ENCODE measurements at regions not wholly inside any gene's neighbourhood (a gene's known extent, or its start where the extent isn't known, plus 50 kb on each side); places are given as distances from the start of the nearest gene placed in this dataset.

DNA sequence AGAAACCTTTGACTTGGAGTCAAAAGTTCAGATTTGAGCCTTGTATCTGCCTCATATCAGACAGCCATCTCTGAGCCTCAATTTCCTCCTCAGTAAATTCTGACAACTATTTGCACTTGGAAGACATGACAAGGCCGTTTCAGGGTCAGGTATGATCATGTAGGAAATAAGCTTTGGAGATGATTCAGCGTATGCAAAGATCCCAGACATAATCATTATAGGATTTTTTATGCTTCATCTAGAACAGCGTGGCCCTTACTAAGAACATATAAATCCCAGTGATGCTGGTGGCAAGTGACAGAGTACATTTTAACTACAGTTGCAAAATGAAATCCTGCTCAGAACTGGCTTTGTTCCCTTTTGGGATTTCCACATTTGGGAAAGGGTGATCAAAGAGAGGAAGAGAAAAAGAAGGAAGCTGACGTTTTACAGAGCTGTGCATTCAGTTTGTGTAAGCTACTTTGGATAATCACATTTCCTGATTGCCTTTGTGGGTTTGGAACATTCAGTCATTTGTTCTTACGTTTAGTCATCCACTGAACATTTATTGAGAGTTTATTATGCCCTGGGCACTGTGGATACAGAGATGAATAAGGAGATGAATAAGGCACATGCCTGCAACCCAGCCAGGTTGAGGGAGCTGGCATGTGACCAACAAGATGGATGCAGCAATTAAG, 81.9 kb upstream of the HEPHL1 start:
- Histone ChIP-seq H3K9me2 (ENCODE audit: insufficient read depth, low read length) (no peaks in the 10 kb centered on the region), H3K4me1 (ENCODE audit: insufficient read depth, low read length, poor library complexity, severe bottlenecking) (no peaks in the 10 kb centered on the region), H4K20me1 (ENCODE audit: insufficient read depth, low read length) (no peaks in the 10 kb centered on the region), H3K79me2 (ENCODE audit: insufficient read depth, low read depth, low read length) (no peaks in the 10 kb centered on the region), H3K36me3 (ENCODE audit: insufficient read depth, low read length) (no peaks in the 10 kb centered on the region), H3K27ac (ENCODE audit: low read depth, low read length, poor library complexity, severe bottlenecking) (no peak overlapping the region), H3K9me3 (ENCODE audit: low read length) (no peaks in the 10 kb centered on the region), H3K4me2 (ENCODE audit: low read length) (no peak overlapping the region), H3K4me3 (ENCODE audit: low read depth, low read length, poor library complexity, severe bottlenecking) (no peak overlapping the region), H2AFZ (ENCODE audit: low read length) (no peak overlapping the region)
- CTCF ChIA-PET (ENCODE audit: unreplicated experiment), result no interaction called here
- intact Hi-C loops (cut with micrococcal nuclease; ENCODE audit: unreplicated experiment), result no loop called here
- POLR2A ChIA-PET, result interaction anchor here (0.5 kb wide), 1 partner anchor 90 kb away, joined by 3 read pairs; no protein-coding TSS in a partner anchor
- DNase-seq (ENCODE audit: low spot score), result no peak
- TF ChIP-seq EZH2phosphoT487 (IDR thresholded peaks at IDR 0.05; ENCODE audit: borderline replicate concordance, low read depth, low read length), result no peak
- TF ChIP-seq, protein P1, sequence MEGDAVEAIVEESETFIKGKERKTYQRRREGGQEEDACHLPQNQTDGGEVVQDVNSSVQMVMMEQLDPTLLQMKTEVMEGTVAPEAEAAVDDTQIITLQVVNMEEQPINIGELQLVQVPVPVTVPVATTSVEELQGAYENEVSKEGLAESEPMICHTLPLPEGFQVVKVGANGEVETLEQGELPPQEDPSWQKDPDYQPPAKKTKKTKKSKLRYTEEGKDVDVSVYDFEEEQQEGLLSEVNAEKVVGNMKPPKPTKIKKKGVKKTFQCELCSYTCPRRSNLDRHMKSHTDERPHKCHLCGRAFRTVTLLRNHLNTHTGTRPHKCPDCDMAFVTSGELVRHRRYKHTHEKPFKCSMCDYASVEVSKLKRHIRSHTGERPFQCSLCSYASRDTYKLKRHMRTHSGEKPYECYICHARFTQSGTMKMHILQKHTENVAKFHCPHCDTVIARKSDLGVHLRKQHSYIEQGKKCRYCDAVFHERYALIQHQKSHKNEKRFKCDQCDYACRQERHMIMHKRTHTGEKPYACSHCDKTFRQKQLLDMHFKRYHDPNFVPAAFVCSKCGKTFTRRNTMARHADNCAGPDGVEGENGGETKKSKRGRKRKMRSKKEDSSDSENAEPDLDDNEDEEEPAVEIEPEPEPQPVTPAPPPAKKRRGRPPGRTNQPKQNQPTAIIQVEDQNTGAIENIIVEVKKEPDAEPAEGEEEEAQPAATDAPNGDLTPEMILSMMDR (conservative IDR thresholded peaks at IDR 0.05; ENCODE audit: low read length), result no peak
- BruUV-seq (replicated peaks), result no TSS peak

DNA sequence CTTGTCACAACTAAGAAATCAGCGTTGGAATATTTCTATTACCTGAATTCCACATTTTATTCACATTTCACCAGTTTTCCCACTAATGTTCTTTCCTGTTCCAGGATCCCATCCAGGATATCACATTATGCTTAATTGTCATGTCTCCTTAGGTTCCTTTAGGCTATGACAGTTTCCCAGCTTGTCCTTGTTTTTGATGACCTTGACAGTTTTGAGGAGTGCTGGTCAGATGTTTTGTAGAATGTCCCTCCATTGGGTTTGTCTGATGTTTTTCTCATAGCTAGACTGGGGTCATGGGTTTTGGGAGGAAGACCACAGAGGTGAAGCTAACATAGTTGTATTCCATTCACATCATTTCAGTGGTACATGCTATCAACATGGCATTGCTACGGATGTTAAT, 80.8 kb upstream of the HEPHL1 start:
- DNase-seq (ENCODE audit: low spot score), result no peak
- Histone ChIP-seq H3K9me3 (ENCODE audit: low read length) (no peaks in the 10 kb centered on the region), H3K36me3 (ENCODE audit: insufficient read depth, low read length) (no peaks in the 10 kb centered on the region), H4K20me1 (ENCODE audit: insufficient read depth, low read length) (no peaks in the 10 kb centered on the region), H3K79me2 (ENCODE audit: insufficient read depth, low read depth, low read length) (no peaks in the 10 kb centered on the region), H3K9me2 (ENCODE audit: insufficient read depth, low read length) (no peaks in the 10 kb centered on the region), H3K4me3 (ENCODE audit: low read depth, low read length, poor library complexity, severe bottlenecking) (no peak overlapping the region), H3K4me1 (ENCODE audit: insufficient read depth, low read length, poor library complexity, severe bottlenecking) (no peaks in the 10 kb centered on the region), H3K4me2 (ENCODE audit: low read length) (no peak overlapping the region), H3K27ac (ENCODE audit: low read depth, low read length, poor library complexity, severe bottlenecking) (no peak overlapping the region), H2AFZ (ENCODE audit: low read length) (no peak overlapping the region)
- intact Hi-C loops (cut with micrococcal nuclease; ENCODE audit: unreplicated experiment), result no loop called here
- CTCF ChIA-PET (ENCODE audit: unreplicated experiment), result no interaction called here
- BruUV-seq (replicated peaks), result no TSS peak
- TF ChIP-seq, protein P1 (conservative IDR thresholded peaks at IDR 0.05; ENCODE audit: low read length), result no peak
- POLR2A ChIA-PET, result no interaction called here

DNA sequence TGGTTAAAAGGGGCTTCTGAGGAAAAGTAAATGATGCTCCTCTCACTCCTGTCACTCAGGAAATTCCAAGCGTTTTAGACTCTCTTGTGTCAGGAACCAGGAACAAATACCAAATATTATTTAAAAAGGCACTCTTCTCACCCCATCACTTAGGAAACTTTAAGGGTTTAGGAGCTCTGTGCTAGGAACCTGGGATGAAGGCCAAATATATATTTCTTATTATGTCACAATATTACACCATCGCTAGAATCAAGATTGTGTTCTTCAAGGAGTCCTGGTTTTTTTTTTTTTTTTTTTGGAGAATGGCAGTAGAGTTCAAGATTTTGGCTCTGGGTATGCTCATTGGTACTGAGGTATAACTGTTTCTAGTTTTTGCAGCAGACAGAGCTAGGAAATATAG, 79.0 kb upstream of the HEPHL1 start:
- ChIA-PET CTCF (ENCODE audit: unreplicated experiment) (no interaction called here), POLR2A (interaction anchor here (0.7 to 1.3 kb wide), 4 partner anchors 10 to 386 kb away, joined by 4 to 15 read pairs (median 7); no protein-coding TSS in a partner anchor)
- Histone ChIP-seq H3K4me1 (ENCODE audit: insufficient read depth, low read length, poor library complexity, severe bottlenecking) (no peaks in the 10 kb centered on the region), H3K9me2 (ENCODE audit: insufficient read depth, low read length) (no peaks in the 10 kb centered on the region), H3K4me2 (ENCODE audit: low read length) (no peak overlapping the region), H3K36me3 (ENCODE audit: insufficient read depth, low read length) (no peaks in the 10 kb centered on the region), H4K20me1 (ENCODE audit: insufficient read depth, low read length) (no peaks in the 10 kb centered on the region), H3K79me2 (ENCODE audit: insufficient read depth, low read depth, low read length) (no peaks in the 10 kb centered on the region), H2AFZ (ENCODE audit: low read length) (no peak overlapping the region), H3K9me3 (ENCODE audit: low read length) (no peaks in the 10 kb centered on the region), H3K27ac (ENCODE audit: low read depth, low read length, poor library complexity, severe bottlenecking) (no peak overlapping the region), H3K4me3 (ENCODE audit: low read depth, low read length, poor library complexity, severe bottlenecking) (no peak overlapping the region)
- intact Hi-C loops (cut with micrococcal nuclease; ENCODE audit: unreplicated experiment), result no loop called here
- BruUV-seq (replicated peaks), result no TSS peak
- TF ChIP-seq EZH2phosphoT487 (IDR thresholded peaks at IDR 0.05; ENCODE audit: borderline replicate concordance, low read depth, low read length), result no peak
- TF ChIP-seq, protein P1 (conservative IDR thresholded peaks at IDR 0.05; ENCODE audit: low read length), result no peak
- DNase-seq (ENCODE audit: low spot score), result no peak

All from OCI-LY7 (cell line).